ENCODE measurements at regions not wholly inside any gene's neighbourhood (a gene's known extent, or its start where the extent isn't known, plus 50 kb on each side); places are given as distances from the start of the nearest gene placed in this dataset.

DNA sequence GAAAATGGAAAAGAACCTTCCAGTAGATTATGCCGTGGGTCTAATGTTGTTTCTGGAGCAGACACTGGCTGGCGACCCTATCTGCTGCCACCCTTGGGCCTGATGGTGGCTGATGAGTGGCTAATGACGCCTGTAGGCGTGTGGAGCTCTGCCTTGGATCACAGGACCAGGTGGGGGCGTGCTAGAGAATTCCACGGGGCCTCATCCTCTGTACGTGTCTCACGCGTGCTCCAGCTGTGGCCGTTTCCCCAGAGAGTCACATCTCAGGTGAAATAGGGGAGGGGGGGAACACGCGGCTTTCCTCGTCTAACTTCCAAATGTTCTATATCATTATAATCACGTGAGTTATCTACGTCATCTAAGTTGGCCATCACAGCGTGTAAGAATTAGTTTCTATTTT lies 160.9 kb upstream of the SMIM21 start:
- no peak overlapping the region for H3K27ac Mint-ChIP-seq

More for the DNA sequence above, 160.9 kb upstream of the SMIM21 start:
- H3K36me3 ChIP-seq (ENCODE audit: insufficient read depth), result peaks cover 10% of the 10 kb centered on the region; the same call in 1 of the 2 replicates
- no peak for ATAC-seq
- peaks cover 1% of the 10 kb centered on the region for H3K27me3 Mint-ChIP-seq (ENCODE audit: insufficient read depth, low read depth, poor library complexity)
- H3K79me2 ChIP-seq (replicated peaks; ENCODE audit: insufficient read depth), result no peaks in the 10 kb centered on the region
- H3K4me2 ChIP-seq, result no peak overlapping the region
- peaks cover 11% of the 10 kb centered on the region for H3K4me1 ChIP-seq (ENCODE audit: insufficient read depth)
- TF ChIP-seq ZNF114 (CRISPR knock-in tag; IDR thresholded peaks at IDR 0.05) (no peak), CTCF (conservative IDR thresholded peaks at IDR 0.05; ENCODE audit: low read depth in 2 of 2) (peak in 1 of 2 experiments; percentile 10; a peak in 1 of 4 replicates), ZNF331 (CRISPR knock-in tag; IDR thresholded peaks at IDR 0.05; ENCODE audit: low read depth) (no peak)
- TF ChIP-seq, protein P1, sequence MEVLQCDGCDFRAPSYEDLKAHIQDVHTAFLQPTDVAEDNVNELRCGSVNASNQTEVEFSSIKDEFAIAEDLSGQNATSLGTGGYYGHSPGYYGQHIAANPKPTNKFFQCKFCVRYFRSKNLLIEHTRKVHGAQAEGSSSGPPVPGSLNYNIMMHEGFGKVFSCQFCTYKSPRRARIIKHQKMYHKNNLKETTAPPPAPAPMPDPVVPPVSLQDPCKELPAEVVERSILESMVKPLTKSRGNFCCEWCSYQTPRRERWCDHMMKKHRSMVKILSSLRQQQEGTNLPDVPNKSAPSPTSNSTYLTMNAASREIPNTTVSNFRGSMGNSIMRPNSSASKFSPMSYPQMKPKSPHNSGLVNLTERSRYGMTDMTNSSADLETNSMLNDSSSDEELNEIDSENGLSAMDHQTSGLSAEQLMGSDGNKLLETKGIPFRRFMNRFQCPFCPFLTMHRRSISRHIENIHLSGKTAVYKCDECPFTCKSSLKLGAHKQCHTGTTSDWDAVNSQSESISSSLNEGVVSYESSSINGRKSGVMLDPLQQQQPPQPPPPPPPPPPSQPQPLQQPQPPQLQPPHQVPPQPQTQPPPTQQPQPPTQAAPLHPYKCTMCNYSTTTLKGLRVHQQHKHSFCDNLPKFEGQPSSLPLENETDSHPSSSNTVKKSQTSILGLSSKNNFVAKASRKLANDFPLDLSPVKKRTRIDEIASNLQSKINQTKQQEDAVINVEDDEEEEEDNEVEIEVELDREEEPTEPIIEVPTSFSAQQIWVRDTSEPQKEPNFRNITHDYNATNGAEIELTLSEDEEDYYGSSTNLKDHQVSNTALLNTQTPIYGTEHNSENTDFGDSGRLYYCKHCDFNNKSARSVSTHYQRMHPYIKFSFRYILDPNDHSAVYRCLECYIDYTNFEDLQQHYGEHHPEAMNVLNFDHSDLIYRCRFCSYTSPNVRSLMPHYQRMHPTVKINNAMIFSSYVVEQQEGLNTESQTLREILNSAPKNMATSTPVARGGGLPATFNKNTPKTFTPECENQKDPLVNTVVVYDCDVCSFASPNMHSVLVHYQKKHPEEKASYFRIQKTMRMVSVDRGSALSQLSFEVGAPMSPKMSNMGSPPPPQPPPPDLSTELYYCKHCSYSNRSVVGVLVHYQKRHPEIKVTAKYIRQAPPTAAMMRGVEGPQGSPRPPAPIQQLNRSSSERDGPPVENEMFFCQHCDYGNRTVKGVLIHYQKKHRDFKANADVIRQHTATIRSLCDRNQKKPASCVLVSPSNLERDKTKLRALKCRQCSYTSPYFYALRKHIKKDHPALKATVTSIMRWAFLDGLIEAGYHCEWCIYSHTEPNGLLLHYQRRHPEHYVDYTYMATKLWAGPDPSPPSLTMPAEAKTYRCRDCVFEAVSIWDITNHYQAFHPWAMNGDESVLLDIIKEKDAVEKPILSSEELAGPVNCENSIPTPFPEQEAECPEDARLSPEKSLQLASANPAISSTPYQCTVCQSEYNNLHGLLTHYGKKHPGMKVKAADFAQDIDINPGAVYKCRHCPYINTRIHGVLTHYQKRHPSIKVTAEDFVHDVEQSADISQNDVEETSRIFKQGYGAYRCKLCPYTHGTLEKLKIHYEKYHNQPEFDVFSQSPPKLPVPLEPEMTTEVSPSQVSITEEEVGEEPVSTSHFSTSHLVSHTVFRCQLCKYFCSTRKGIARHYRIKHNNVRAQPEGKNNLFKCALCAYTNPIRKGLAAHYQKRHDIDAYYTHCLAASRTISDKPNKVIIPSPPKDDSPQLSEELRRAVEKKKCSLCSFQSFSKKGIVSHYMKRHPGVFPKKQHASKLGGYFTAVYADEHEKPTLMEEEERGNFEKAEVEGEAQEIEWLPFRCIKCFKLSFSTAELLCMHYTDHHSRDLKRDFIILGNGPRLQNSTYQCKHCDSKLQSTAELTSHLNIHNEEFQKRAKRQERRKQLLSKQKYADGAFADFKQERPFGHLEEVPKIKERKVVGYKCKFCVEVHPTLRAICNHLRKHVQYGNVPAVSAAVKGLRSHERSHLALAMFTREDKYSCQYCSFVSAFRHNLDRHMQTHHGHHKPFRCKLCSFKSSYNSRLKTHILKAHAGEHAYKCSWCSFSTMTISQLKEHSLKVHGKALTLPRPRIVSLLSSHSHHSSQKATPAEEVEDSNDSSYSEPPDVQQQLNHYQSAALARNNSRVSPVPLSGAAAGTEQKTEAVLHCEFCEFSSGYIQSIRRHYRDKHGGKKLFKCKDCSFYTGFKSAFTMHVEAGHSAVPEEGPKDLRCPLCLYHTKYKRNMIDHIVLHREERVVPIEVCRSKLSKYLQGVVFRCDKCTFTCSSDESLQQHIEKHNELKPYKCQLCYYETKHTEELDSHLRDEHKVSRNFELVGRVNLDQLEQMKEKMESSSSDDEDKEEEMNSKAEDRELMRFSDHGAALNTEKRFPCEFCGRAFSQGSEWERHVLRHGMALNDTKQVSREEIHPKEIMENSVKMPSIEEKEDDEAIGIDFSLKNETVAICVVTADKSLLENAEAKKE (CRISPR knock-in tag; IDR thresholded peaks at IDR 0.05), result no peak
- H3K9me3 Mint-ChIP-seq, result peaks cover 25% of the 10 kb centered on the region
- H3K27me3 ChIP-seq (ENCODE audit: insufficient read depth), result no peaks in the 10 kb centered on the region
- H3K27ac ChIP-seq (ENCODE audit: low read depth), result no peak overlapping the region
- peaks cover 6% of the 10 kb centered on the region; the same call in 1 of the 3 replicates for H3K36me3 Mint-ChIP-seq (ENCODE audit: low read depth)
- no peaks in the 10 kb centered on the region for H4K20me1 ChIP-seq (replicated peaks; ENCODE audit: insufficient read depth)
- no peak for DNase-seq (ENCODE audit: low spot score)
- peaks cover 9% of the 10 kb centered on the region for H3K4me1 Mint-ChIP-seq
- H3F3A ChIP-seq (replicated peaks; ENCODE audit: low read depth), result no peaks in the 10 kb centered on the region
- H2AFZ ChIP-seq, result no peak overlapping the region
- no peak overlapping the region for H3K4me3 ChIP-seq
- H3K4me3 Mint-ChIP-seq, result no peak overlapping the region
- H3K9me2 ChIP-seq (ENCODE audit: insufficient read depth), result no peaks in the 10 kb centered on the region; the same call in none of the 2 replicates

Measured in GM23338 (cell line).